ENCODE measurements at regions not wholly inside any gene's neighbourhood (a gene's known extent, or its start where the extent isn't known, plus 50 kb on each side); places are given as distances from the start of the nearest gene placed in this dataset.
A peak's percentile ranks its signal among the peaks of the same experiment; 100 is the strongest.

DNA sequence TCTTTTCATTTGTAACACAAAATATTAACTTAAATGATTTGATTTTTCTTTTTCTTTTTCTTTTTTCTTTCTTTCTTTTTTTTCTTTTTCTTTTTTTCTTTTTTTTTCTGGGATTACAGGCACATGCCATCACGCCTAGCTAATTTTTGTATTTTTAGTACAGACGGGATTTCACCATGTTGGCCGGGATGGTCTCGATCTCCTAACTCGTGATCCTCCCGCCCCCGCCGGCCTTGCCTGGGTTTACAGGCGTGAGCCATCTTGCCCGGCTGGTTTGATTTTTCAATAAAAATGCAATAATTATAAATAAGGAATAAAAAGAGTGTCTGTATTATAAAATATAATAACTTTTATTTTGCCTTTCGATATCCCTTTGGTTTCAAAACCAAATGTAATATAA is 146.7 kb upstream of the RGS18 start:
- Histone ChIP-seq H3K9me3 (replicated peaks; ENCODE audit: control insufficient read depth, low read depth, low read length) (no peaks in the 10 kb centered on the region), H3K36me3 (ENCODE audit: control insufficient read depth, insufficient read depth, low read length) (no peaks in the 10 kb centered on the region), H3K4me1 (ENCODE audit: control insufficient read depth, insufficient read depth, low read length) (no peaks in the 10 kb centered on the region), H3K27ac (ENCODE audit: low read length) (no peak overlapping the region), H3K4me3 (ENCODE audit: low read length) (no peak overlapping the region), H3K27me3 (ENCODE audit: control insufficient read depth, insufficient read depth, low read length) (no peaks in the 10 kb centered on the region)
- DNase-seq = no peak
- 90% methylated on average over 2 of the region's 11 CpGs for whole genome bisulfite sequencing (ENCODE audit: insufficient coverage)

DNA sequence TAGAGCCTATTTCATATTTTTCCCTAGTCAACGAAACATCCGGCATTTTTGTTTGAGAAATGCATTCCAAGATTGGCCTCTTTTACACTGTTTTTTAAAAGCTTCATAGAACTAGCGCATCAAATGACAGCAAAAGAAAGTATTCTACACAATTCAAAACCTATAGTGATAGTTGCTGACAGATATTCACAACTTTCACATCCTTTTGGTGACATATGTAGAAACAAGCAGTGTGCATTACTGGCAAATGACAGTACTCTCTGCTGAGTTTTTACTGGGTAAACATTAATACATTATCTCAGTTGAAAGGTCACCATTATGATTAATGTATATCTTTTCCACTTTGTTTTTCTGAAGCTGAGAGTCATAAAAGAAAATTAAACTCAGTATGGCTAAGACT is 135.4 kb upstream of the RGS18 start:
- no CpG with 5 or more reads among the region's 3 CpGs for WGBS (ENCODE audit: insufficient coverage)

DNA sequence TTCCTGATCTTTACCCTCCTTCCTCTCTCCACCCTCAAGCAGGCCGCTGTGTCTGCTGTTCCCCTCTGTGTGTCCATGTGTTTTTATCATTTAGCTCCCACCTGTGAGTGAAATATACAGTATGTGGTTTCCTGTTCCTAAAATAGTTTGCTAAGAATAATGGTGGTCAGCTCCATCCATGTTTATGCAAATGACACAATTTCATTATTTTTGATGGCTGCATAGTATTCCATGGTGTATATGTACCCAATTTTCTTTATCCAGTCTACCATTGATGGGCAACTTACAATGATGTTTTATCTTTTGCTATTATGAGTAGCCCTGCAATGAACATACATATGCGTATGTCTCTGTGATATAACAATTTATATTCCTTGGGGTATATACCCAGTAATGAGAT is 133.4 kb upstream of the RGS18 start:
- no peaks in the 10 kb centered on the region for H3K4me1 ChIP-seq (ENCODE audit: control insufficient read depth, insufficient read depth, low read length)
- H3K27me3 ChIP-seq (ENCODE audit: control insufficient read depth, insufficient read depth, low read length) = no peaks in the 10 kb centered on the region
- H3K36me3 ChIP-seq (ENCODE audit: control insufficient read depth, insufficient read depth, low read length) = no peaks in the 10 kb centered on the region
- WGBS (ENCODE audit: insufficient coverage) = no CpG with 5 or more reads among the region's 2 CpGs
- no peak for DNase-seq
- no peak overlapping the region for H3K27ac ChIP-seq (ENCODE audit: low read length)
- H3K9me3 ChIP-seq (replicated peaks; ENCODE audit: control insufficient read depth, low read depth, low read length) = no peaks in the 10 kb centered on the region
- no peak overlapping the region for H3K4me3 ChIP-seq (ENCODE audit: low read length)

More for the DNA sequence above, 135.4 kb upstream of the RGS18 start:
- Histone ChIP-seq H3K9me3 (replicated peaks; ENCODE audit: control insufficient read depth, low read depth, low read length) (no peaks in the 10 kb centered on the region), H3K4me3 (ENCODE audit: low read length) (no peak overlapping the region), H3K27ac (ENCODE audit: low read length) (no peak overlapping the region), H3K4me1 (ENCODE audit: control insufficient read depth, insufficient read depth, low read length) (no peaks in the 10 kb centered on the region), H3K27me3 (ENCODE audit: control insufficient read depth, insufficient read depth, low read length) (no peaks in the 10 kb centered on the region), H3K36me3 (ENCODE audit: control insufficient read depth, insufficient read depth, low read length) (no peaks in the 10 kb centered on the region)
- DNase-seq = no peak

DNA sequence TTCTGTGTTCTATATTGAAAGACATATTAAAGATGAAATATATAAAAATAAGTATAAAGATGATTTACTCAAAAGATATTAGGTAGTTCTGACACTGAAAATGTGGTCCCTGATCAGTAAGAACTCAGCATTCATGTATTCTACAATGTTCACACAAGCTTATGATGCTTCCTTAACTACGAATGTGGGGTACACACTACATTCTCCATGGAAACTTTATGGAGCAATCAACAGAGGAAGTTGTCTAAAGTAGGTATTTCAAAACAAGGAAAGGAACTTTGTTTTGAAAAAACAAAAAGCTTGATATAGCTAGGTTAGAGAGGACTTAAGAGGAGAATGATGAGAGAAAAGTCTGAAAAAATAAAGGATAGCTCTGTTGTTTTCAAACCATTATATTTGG is 119.7 kb upstream of the RGS18 start:
- DNase-seq = peak; percentile 19
- no peak overlapping the region for H3K4me3 ChIP-seq (ENCODE audit: low read length)
- no peak overlapping the region for H3K27ac ChIP-seq (ENCODE audit: low read length)
- WGBS (ENCODE audit: insufficient coverage) = no CpG with 5 or more reads among the region's 1 CpG
- no peaks in the 10 kb centered on the region for H3K36me3 ChIP-seq (ENCODE audit: control insufficient read depth, insufficient read depth, low read length)
- no peaks in the 10 kb centered on the region for H3K27me3 ChIP-seq (ENCODE audit: control insufficient read depth, insufficient read depth, low read length)
- H3K4me1 ChIP-seq (ENCODE audit: control insufficient read depth, insufficient read depth, low read length) = no peaks in the 10 kb centered on the region
- H3K9me3 ChIP-seq (replicated peaks; ENCODE audit: control insufficient read depth, low read depth, low read length) = peaks cover 5% of the 10 kb centered on the region

DNA sequence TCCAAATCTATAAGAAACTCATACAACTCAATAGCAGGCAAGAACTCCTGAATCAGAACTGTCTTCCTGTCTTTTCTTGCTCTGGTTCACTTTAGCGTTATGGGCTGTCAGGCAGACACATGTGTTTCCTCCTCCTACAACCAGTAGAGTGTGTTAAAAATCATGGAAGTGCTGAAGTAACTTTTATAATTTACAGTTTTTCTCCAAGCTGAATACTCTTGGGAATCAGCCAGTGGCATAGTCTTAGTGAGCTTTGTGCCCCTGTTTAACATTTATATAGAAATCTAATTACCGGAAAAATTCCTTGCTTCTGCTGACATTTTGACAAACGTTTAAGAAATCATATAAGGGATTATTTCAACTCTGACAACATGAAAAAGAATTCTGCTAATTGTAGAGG is 113.1 kb upstream of the RGS18 start:
- Histone ChIP-seq H3K9me3 (replicated peaks; ENCODE audit: control insufficient read depth, low read depth, low read length) (no peaks in the 10 kb centered on the region), H3K4me3 (ENCODE audit: low read length) (no peak overlapping the region), H3K27me3 (ENCODE audit: control insufficient read depth, insufficient read depth, low read length) (no peaks in the 10 kb centered on the region), H3K27ac (ENCODE audit: low read length) (no peak overlapping the region), H3K36me3 (ENCODE audit: control insufficient read depth, insufficient read depth, low read length) (no peaks in the 10 kb centered on the region), H3K4me1 (ENCODE audit: control insufficient read depth, insufficient read depth, low read length) (no peaks in the 10 kb centered on the region)
- no CpG with 5 or more reads among the region's 3 CpGs for WGBS (ENCODE audit: insufficient coverage)
- peak; percentile 5 for DNase-seq

DNA sequence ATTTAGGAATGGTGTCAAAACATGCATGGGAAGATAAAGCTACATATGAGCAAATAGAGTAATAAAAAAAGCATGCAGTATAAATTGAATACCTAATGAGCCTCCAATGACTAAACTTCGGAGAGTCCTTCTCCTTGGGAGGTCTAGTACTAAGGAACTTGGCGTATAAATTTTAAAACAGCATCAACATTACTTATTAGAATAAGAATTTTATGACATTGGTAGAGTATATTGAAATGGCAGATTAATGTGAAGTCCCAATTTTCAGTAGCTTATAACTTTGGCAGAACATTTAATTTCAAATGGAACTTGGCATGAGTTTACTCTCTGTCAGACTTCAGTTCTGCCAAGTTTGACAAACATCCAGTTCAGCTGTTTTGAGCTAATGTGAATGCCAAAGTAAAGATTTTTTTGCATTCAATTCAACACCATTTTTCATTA is 104.7 kb upstream of the RGS18 start:
- no peaks in the 10 kb centered on the region for H3K9me3 ChIP-seq (replicated peaks; ENCODE audit: control insufficient read depth, low read depth, low read length)
- no CpG with 5 or more reads among the region's 2 CpGs for WGBS (ENCODE audit: insufficient coverage)
- H3K27ac ChIP-seq (ENCODE audit: low read length) = no peak overlapping the region
- H3K36me3 ChIP-seq (ENCODE audit: control insufficient read depth, insufficient read depth, low read length) = no peaks in the 10 kb centered on the region
- H3K27me3 ChIP-seq (ENCODE audit: control insufficient read depth, insufficient read depth, low read length) = no peaks in the 10 kb centered on the region
- DNase-seq = peak; percentile 91
- H3K4me1 ChIP-seq (ENCODE audit: control insufficient read depth, insufficient read depth, low read length) = no peaks in the 10 kb centered on the region
- H3K4me3 ChIP-seq (ENCODE audit: low read length) = no peak overlapping the region

DNA sequence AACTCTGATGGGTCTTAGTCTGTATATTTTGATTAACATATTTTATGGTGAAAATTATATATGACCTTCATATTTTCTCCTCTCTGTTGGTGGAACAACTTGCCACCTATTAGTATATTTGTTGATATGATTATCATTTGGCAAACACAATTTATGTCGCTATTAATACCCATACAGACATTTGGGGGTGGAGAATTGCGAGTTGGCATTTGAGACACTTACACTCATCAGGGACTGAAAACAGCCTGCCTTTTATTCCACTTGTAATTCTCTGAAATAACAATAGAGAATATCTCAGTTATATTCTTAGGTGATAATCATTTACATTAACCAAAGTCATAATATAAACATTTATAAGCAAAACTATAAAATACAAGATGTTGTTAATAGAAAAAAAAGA is 100.5 kb upstream of the RGS18 start:
- no peak overlapping the region for H3K4me3 ChIP-seq (ENCODE audit: low read length)
- H3K36me3 ChIP-seq (ENCODE audit: control insufficient read depth, insufficient read depth, low read length) = no peaks in the 10 kb centered on the region
- no CpG with 5 or more reads among the region's 2 CpGs for WGBS (ENCODE audit: insufficient coverage)
- H3K9me3 ChIP-seq (replicated peaks; ENCODE audit: control insufficient read depth, low read depth, low read length) = no peaks in the 10 kb centered on the region
- H3K27ac ChIP-seq (ENCODE audit: low read length) = no peak overlapping the region
- no peak for DNase-seq
- no peaks in the 10 kb centered on the region for H3K4me1 ChIP-seq (ENCODE audit: control insufficient read depth, insufficient read depth, low read length)
- no peaks in the 10 kb centered on the region for H3K27me3 ChIP-seq (ENCODE audit: control insufficient read depth, insufficient read depth, low read length)

DNA sequence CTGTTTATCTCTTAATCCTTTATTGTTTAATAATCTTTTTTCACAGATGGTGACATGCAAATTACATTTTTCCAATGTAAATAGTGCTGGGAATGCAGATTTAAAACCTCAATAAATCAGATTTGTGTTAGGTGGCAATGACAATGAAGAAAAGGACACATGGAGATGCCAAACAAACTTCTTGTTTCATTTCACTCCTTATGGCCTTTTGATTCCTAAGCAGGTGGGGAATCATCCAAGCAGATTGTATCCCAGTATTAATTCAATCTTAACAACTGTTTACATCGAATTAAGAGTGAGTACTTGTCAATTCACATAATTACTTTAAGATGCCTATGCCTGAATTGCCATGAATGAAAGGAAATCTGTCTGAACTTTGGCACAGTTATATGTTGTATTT is 98.9 kb upstream of the RGS18 start:
- no CpG with 5 or more reads among the region's 1 CpG for WGBS (ENCODE audit: insufficient coverage)
- Histone ChIP-seq H3K9me3 (replicated peaks; ENCODE audit: control insufficient read depth, low read depth, low read length) (no peaks in the 10 kb centered on the region), H3K4me3 (ENCODE audit: low read length) (no peak overlapping the region), H3K27me3 (ENCODE audit: control insufficient read depth, insufficient read depth, low read length) (no peaks in the 10 kb centered on the region), H3K4me1 (ENCODE audit: control insufficient read depth, insufficient read depth, low read length) (no peaks in the 10 kb centered on the region), H3K36me3 (ENCODE audit: control insufficient read depth, insufficient read depth, low read length) (no peaks in the 10 kb centered on the region), H3K27ac (ENCODE audit: low read length) (no peak overlapping the region)
- no peak for DNase-seq

DNA sequence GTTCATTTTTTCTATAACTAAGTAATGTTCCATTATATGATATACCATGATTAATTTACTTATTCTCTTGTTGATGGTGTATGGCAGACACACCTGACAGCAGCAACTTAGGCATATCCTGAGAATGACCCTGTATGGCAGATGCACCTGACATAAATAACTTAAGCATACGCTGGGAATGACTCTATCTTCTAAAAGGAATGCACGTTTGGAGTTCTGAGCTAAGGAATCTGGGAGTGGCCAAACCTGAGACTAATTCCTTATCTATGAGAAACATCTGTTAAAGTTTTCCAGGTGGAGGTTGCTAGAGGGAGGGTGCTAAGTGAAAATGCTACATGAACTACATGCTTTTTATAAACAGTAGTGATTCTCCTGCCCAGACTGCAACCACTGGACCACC is 96.7 kb upstream of the RGS18 start:
- no peak overlapping the region for H3K4me3 ChIP-seq (ENCODE audit: low read length)
- WGBS (ENCODE audit: insufficient coverage) = no CpG with 5 or more reads among the region's 2 CpGs

DNA sequence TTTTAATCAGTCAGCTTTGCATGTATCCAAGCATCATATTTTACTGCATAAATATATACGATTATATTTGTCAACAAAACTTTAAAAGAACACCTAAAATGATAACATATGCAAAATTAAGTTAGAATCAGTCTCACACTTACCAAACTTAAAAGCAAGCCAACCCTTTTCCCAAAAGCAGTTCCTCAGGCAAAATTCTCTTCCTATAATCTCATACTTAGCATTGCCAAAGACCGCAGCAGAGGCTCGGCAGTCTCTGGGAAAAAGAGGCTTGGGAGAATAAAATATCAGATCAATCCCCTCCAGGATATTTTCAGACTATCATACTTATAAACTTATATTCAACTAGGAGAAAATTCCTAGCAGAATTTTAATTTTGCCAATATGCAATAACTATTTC is 93.2 kb upstream of the RGS18 start:
- H3K9me3 ChIP-seq (replicated peaks; ENCODE audit: control insufficient read depth, low read depth, low read length) = no peaks in the 10 kb centered on the region
- WGBS (ENCODE audit: insufficient coverage) = no CpG with 5 or more reads among the region's 3 CpGs
- peak; percentile 36 for DNase-seq

More for the DNA sequence above, 96.7 kb upstream of the RGS18 start:
- H3K27ac ChIP-seq (ENCODE audit: low read length) = no peak overlapping the region
- no peaks in the 10 kb centered on the region for H3K9me3 ChIP-seq (replicated peaks; ENCODE audit: control insufficient read depth, low read depth, low read length)
- H3K4me1 ChIP-seq (ENCODE audit: control insufficient read depth, insufficient read depth, low read length) = no peaks in the 10 kb centered on the region
- no peak for DNase-seq
- no peaks in the 10 kb centered on the region for H3K36me3 ChIP-seq (ENCODE audit: control insufficient read depth, insufficient read depth, low read length)
- no peaks in the 10 kb centered on the region for H3K27me3 ChIP-seq (ENCODE audit: control insufficient read depth, insufficient read depth, low read length)

DNA sequence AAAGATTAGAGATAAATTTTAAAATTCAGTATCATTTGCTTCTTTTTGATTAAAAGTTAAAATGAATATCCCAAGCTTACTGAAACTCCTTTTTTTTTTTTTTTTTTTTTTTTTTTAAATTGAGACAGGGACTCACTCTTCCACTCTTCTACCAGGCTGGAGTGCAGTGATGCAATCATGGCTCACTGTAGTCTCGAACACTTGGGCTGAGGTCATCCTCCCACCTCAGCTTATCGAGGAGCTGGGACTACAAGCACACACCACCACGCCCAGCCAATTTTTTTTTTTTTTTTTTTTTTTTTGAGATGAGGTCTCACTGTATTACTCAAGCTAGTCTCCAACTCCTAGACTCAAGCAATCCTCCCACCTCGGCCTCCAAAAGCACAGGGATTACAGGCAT is 92.1 kb upstream of the RGS18 start:
- Histone ChIP-seq H3K27me3 (ENCODE audit: control insufficient read depth, insufficient read depth, low read length) (no peaks in the 10 kb centered on the region), H3K4me3 (ENCODE audit: low read length) (no peak overlapping the region)

More for the DNA sequence above, 93.2 kb upstream of the RGS18 start:
- no peaks in the 10 kb centered on the region for H3K4me1 ChIP-seq (ENCODE audit: control insufficient read depth, insufficient read depth, low read length)
- no peak overlapping the region for H3K4me3 ChIP-seq (ENCODE audit: low read length)
- no peaks in the 10 kb centered on the region for H3K36me3 ChIP-seq (ENCODE audit: control insufficient read depth, insufficient read depth, low read length)
- no peaks in the 10 kb centered on the region for H3K27me3 ChIP-seq (ENCODE audit: control insufficient read depth, insufficient read depth, low read length)
- no peak overlapping the region for H3K27ac ChIP-seq (ENCODE audit: low read length)

More for the DNA sequence above, 92.1 kb upstream of the RGS18 start:
- no peak overlapping the region for H3K27ac ChIP-seq (ENCODE audit: low read length)
- DNase-seq = no peak
- no CpG with 5 or more reads among the region's 4 CpGs for WGBS (ENCODE audit: insufficient coverage)
- H3K9me3 ChIP-seq (replicated peaks; ENCODE audit: control insufficient read depth, low read depth, low read length) = no peaks in the 10 kb centered on the region
- no peaks in the 10 kb centered on the region for H3K4me1 ChIP-seq (ENCODE audit: control insufficient read depth, insufficient read depth, low read length)
- no peaks in the 10 kb centered on the region for H3K36me3 ChIP-seq (ENCODE audit: control insufficient read depth, insufficient read depth, low read length)
